ENCODE measurements at regions not wholly inside any gene's neighbourhood (a gene's known extent, or its start where the extent isn't known, plus 50 kb on each side); places are given as distances from the start of the nearest gene placed in this dataset.
"Not testable (repeated sequence)": the region's sequence is repeated elsewhere in the genome, so short reads cannot be mapped to it uniquely, and the experiment has no call there.

DNA sequence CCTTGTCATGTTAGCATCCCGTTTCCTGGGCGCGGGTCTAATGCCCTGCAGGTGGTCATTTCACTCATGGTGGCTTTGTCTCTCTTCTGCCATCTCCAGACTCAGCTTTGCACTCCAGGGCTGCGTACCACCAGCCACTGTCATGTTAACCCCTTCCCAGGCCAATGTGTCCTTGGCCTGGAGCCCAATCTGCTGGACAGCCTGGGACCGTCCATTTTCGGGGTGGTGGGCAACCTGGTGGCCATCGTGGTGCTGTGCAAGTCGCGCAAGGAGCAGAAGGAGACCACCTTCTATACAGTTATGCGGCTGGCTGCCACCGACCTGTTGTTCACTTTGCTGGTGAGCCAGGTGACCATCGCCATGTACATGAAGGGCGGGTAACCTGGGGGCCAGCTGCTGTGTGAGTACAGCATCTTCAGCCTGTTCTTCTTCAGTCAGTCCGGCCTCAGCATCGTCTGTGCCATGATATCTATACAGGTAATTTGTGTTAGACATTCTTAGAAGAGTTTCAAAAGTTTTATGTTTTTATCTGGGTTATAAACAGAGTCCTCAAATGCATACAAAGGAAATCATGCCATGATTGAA is 1654.0 kb downstream of the SPATA31A7 start:
- not testable (repeated sequence) for H3K27me3 ChIP-seq (ENCODE audit: control insufficient read depth in 4 of 4, insufficient read depth in 4 of 4, low read length in 3 of 4); H3K9me3 ChIP-seq (ENCODE audit: control insufficient read depth in 4 of 4, low read length in 3 of 4); DNase-seq (ENCODE audit: low spot score); H3K9ac ChIP-seq (ENCODE audit: low read depth in 1 of 2, low read length in 2 of 2); H3K27ac ChIP-seq (ENCODE audit: low read depth in 1 of 2, low read length in 2 of 2); H3K4me3 ChIP-seq (ENCODE audit: low read depth in 1 of 3, low read length in 3 of 3); H3K4me1 ChIP-seq (ENCODE audit: control insufficient read depth in 4 of 4, insufficient read depth in 4 of 4, low read length in 3 of 4); H3K36me3 ChIP-seq (ENCODE audit: control insufficient read depth in 4 of 4, insufficient read depth in 3 of 4, low read depth in 1 of 4, low read length in 3 of 4)
- 51% methylated on average over 12 of the region's 15 CpGs for WGBS

DNA sequence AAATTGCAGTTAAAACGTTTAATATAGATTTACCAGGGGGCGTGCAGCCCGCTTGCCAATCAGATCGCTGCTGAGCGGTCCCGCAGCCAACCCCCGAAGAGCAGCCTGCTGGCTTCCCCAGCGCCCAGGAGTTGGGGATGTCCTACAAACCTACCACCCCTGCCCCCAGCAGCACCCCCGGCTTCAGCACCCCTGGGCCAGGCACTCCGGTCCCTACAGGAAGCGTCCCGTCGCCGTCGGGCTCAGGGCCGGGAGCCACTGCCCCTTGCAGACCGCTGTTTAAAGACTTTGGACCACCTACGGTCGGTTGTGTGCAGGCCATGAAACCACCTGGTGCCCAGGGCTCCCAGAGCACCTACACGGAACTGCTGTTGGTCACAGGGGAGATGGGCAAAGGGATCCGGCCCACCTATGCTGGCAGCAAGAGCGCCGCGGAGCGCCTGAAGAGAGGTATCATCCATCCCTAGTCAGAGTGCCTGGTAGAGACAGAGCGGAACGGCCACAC is 1654.9 kb downstream of the SPATA31A7 start:
- H3K27ac ChIP-seq (ENCODE audit: low read depth in 1 of 2, low read length in 2 of 2); H3K9ac ChIP-seq (ENCODE audit: low read depth in 1 of 2, low read length in 2 of 2); H3K9me3 ChIP-seq (ENCODE audit: control insufficient read depth in 4 of 4, low read length in 3 of 4); H3K36me3 ChIP-seq (ENCODE audit: control insufficient read depth in 4 of 4, insufficient read depth in 3 of 4, low read depth in 1 of 4, low read length in 3 of 4); DNase-seq (ENCODE audit: low spot score); H3K27me3 ChIP-seq (ENCODE audit: control insufficient read depth in 4 of 4, insufficient read depth in 4 of 4, low read length in 3 of 4); H3K4me3 ChIP-seq (ENCODE audit: low read depth in 1 of 3, low read length in 3 of 3); H3K4me1 ChIP-seq (ENCODE audit: control insufficient read depth in 4 of 4, insufficient read depth in 4 of 4, low read length in 3 of 4): not testable (repeated sequence)
- WGBS, result 51% methylated on average over 25 of the region's 27 CpGs

DNA sequence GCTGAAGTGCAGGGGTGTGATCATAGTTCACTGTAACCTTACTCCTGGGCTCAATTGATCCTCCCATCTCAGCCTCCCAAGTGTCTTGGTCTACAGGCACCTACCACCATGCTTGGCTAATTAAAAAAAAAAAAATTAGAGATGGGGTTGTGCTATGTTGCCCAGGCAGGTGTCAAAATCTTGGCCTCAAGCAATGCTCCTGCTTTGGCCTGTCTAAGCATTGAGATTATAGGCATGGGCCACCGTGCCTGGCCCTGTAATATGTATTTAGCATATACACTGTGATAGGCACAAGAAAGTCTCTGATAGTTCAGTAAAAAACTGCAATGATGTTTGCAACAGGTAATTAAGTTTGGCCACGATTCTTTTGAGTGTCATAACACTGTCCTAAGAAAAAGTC is 1658.4 kb downstream of the SPATA31A7 start:
- H3K27me3 ChIP-seq (ENCODE audit: control insufficient read depth in 4 of 4, insufficient read depth in 4 of 4, low read length in 3 of 4); H3K9ac ChIP-seq (ENCODE audit: low read depth in 1 of 2, low read length in 2 of 2); H3K4me3 ChIP-seq (ENCODE audit: low read depth in 1 of 3, low read length in 3 of 3); H3K36me3 ChIP-seq (ENCODE audit: control insufficient read depth in 4 of 4, insufficient read depth in 3 of 4, low read depth in 1 of 4, low read length in 3 of 4); H3K9me3 ChIP-seq (ENCODE audit: control insufficient read depth in 4 of 4, low read length in 3 of 4); H3K27ac ChIP-seq (ENCODE audit: low read depth in 1 of 2, low read length in 2 of 2); H3K4me1 ChIP-seq (ENCODE audit: control insufficient read depth in 4 of 4, insufficient read depth in 4 of 4, low read length in 3 of 4); DNase-seq (ENCODE audit: low spot score): not testable (repeated sequence)
- WGBS, result 69% methylated on average over 1 of the region's 2 CpGs

DNA sequence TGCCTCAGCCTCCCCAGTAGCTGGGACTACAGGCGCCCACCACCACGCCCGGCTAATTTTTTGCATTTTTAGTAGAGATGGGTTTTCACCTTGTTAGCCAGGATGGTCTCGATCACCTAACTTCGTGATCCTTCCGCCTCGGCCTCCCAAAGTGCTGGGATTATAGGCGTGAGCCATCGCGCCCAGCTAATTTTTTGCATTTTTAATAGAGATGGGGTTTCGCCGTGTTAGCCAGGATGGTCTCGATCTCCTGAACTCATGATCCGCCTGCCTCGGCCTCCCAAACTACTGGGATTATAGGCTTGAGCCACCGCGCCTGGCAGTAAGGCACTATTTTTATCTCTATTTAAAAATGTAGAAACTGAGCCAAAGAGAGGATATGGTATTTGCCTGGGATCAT is 1660.2 kb downstream of the SPATA31A7 start:
- H3K9me3 ChIP-seq (ENCODE audit: control insufficient read depth in 4 of 4, low read length in 3 of 4); H3K4me3 ChIP-seq (ENCODE audit: low read depth in 1 of 3, low read length in 3 of 3); H3K9ac ChIP-seq (ENCODE audit: low read depth in 1 of 2, low read length in 2 of 2); H3K36me3 ChIP-seq (ENCODE audit: control insufficient read depth in 4 of 4, insufficient read depth in 3 of 4, low read depth in 1 of 4, low read length in 3 of 4); H3K4me1 ChIP-seq (ENCODE audit: control insufficient read depth in 4 of 4, insufficient read depth in 4 of 4, low read length in 3 of 4); H3K27ac ChIP-seq (ENCODE audit: low read depth in 1 of 2, low read length in 2 of 2); H3K27me3 ChIP-seq (ENCODE audit: control insufficient read depth in 4 of 4, insufficient read depth in 4 of 4, low read length in 3 of 4); DNase-seq (ENCODE audit: low spot score): not testable (repeated sequence)
- 82% methylated on average over 17 of the region's 17 CpGs for WGBS

DNA sequence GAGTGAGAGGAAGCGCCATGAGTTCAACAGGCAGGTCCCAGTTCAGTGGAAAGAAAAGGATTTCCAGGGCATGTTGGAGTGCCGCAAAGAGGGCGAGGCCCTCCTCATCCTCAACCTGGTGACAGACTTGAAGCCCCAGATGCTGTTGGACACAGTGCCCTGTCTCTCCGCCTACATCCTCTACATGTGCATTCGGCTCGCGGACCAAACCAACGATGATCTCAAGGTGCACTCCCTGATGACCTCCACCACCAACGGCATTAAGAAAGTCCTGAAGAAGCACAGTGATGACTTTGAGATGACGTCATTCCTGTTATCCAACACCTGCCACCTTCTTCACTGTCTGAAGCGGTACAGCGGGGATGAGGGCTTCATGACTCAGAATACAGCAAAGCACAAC is 1667.4 kb downstream of the SPATA31A7 start:
- not testable (repeated sequence) for H3K27ac ChIP-seq (ENCODE audit: low read depth in 1 of 2, low read length in 2 of 2); DNase-seq (ENCODE audit: low spot score); H3K4me1 ChIP-seq (ENCODE audit: control insufficient read depth in 4 of 4, insufficient read depth in 4 of 4, low read length in 3 of 4); H3K36me3 ChIP-seq (ENCODE audit: control insufficient read depth in 4 of 4, insufficient read depth in 3 of 4, low read depth in 1 of 4, low read length in 3 of 4); H3K9me3 ChIP-seq (ENCODE audit: control insufficient read depth in 4 of 4, low read length in 3 of 4); H3K27me3 ChIP-seq (ENCODE audit: control insufficient read depth in 4 of 4, insufficient read depth in 4 of 4, low read length in 3 of 4); H3K9ac ChIP-seq (ENCODE audit: low read depth in 1 of 2, low read length in 2 of 2); H3K4me3 ChIP-seq (ENCODE audit: low read depth in 1 of 3, low read length in 3 of 3)
- 74% methylated on average over 10 of the region's 12 CpGs for WGBS

DNA sequence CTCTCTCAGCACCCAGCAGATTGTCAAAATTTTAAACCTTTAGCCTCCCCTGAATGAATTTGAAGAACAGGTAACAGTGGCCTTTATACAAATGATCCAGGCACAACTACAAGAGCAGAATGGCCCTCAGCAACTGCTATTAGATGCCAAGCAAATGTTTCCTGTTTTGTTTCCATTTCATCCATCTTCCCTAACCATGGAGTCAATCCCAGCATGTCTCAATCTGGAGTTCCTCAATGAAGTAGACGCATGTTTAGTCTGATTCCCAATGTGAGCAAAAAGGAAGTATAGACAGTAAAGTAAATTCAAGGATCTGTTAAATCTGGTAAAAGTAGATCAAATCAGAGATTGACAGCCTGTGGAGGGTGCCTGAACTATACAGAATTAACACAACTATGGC is 1668.4 kb downstream of the SPATA31A7 start:
- H3K4me1 ChIP-seq (ENCODE audit: control insufficient read depth in 4 of 4, insufficient read depth in 4 of 4, low read length in 3 of 4), result not testable (repeated sequence)
- 63% methylated on average over 1 of the region's 1 CpG for WGBS

DNA sequence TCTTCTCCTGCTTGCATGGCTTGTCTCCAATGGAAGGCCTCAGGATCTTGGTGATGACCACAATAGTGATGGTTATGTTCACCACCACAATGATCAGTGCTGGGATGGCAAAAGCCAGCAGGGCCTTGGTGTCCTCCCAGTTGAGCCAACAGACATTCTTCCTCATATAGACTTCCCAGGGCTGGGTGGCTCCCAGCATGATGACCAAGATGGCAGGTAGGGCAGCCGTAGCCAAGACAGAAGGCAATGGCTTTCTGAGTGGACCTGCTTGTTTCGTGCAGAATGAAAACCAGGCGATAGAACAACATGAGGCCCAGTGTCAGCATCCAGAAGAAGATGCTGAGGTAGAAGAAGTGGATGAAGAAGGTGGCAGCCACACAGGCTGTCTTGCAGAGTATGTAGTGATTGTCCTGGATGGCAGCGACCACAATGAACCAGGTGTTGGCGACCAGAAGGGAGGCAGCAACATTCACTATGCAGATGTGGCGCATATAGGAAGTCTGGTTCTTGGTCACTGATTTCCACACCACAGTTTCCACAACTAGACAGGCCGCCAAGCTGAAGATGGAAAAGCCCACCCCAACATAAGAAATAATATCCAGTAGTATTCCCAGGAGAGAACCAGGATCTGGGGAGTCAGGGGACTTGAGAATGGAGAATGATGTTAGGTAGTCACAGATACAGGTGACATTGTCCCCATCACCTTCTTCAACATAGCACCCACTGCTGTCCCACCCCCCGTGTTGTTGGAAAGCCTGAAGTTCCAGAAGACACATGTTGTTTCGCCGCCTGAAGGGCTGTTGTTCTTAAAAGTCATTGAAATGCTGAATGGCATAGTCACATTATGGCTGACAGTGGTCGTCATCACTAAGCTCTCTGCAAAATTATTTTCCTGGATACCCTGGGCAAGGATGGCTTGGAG is 1671.4 kb downstream of the SPATA31A7 start:
- H3K9ac ChIP-seq (ENCODE audit: low read depth in 1 of 2, low read length in 2 of 2); DNase-seq (ENCODE audit: low spot score); H3K4me3 ChIP-seq (ENCODE audit: low read depth in 1 of 3, low read length in 3 of 3); H3K9me3 ChIP-seq (ENCODE audit: control insufficient read depth in 4 of 4, low read length in 3 of 4); H3K36me3 ChIP-seq (ENCODE audit: control insufficient read depth in 4 of 4, insufficient read depth in 3 of 4, low read depth in 1 of 4, low read length in 3 of 4); H3K4me1 ChIP-seq (ENCODE audit: control insufficient read depth in 4 of 4, insufficient read depth in 4 of 4, low read length in 3 of 4); H3K27ac ChIP-seq (ENCODE audit: low read depth in 1 of 2, low read length in 2 of 2): not testable (repeated sequence)
- 79% methylated on average over 11 of the region's 11 CpGs for WGBS
- peaks cover 0 to 11% (median 2%) of the 10 kb centered on the region in 4 donors for H3K27me3 ChIP-seq (ENCODE audit: control insufficient read depth in 4 of 4, insufficient read depth in 4 of 4, low read length in 3 of 4)

More for the DNA sequence above, 1668.4 kb downstream of the SPATA31A7 start:
- H3K27ac ChIP-seq (ENCODE audit: low read depth in 1 of 2, low read length in 2 of 2); H3K27me3 ChIP-seq (ENCODE audit: control insufficient read depth in 4 of 4, insufficient read depth in 4 of 4, low read length in 3 of 4); DNase-seq (ENCODE audit: low spot score); H3K9me3 ChIP-seq (ENCODE audit: control insufficient read depth in 4 of 4, low read length in 3 of 4); H3K36me3 ChIP-seq (ENCODE audit: control insufficient read depth in 4 of 4, insufficient read depth in 3 of 4, low read depth in 1 of 4, low read length in 3 of 4); H3K9ac ChIP-seq (ENCODE audit: low read depth in 1 of 2, low read length in 2 of 2); H3K4me3 ChIP-seq (ENCODE audit: low read depth in 1 of 3, low read length in 3 of 3): not testable (repeated sequence)

DNA sequence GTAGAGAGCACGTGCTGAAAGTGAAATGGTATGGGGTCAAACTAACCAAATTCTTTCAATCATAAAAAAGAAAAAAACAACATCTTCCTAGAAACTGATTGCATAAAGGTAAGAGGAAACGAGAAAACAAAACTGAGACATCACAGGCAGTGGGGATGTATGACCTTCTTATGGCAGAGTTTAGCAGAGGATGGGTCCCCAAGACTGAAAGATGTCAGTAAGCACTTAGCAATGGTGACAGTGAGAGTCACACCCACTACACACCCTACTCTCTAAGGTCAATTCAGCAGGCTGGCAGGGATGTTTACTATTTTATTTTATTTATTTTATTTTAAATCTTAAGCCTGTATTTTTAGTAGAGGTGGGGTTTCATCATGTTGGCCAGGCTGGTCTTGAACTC is 1672.3 kb downstream of the SPATA31A7 start:
- WGBS, result 78% methylated on average over 2 of the region's 2 CpGs
- not testable (repeated sequence) for H3K27ac ChIP-seq (ENCODE audit: low read depth in 1 of 2, low read length in 2 of 2); H3K9ac ChIP-seq (ENCODE audit: low read depth in 1 of 2, low read length in 2 of 2); H3K4me3 ChIP-seq (ENCODE audit: low read depth in 1 of 3, low read length in 3 of 3); DNase-seq (ENCODE audit: low spot score); H3K9me3 ChIP-seq (ENCODE audit: control insufficient read depth in 4 of 4, low read length in 3 of 4); H3K36me3 ChIP-seq (ENCODE audit: control insufficient read depth in 4 of 4, insufficient read depth in 3 of 4, low read depth in 1 of 4, low read length in 3 of 4); H3K4me1 ChIP-seq (ENCODE audit: control insufficient read depth in 4 of 4, insufficient read depth in 4 of 4, low read length in 3 of 4)
- H3K27me3 ChIP-seq (ENCODE audit: control insufficient read depth in 4 of 4, insufficient read depth in 4 of 4, low read length in 3 of 4), result peaks cover 0 to 11% (median 2%) of the 10 kb centered on the region in 4 donors
